GM13977 (cell line): ENCODE measurements at regions not wholly inside any gene's neighbourhood (a gene's known extent, or its start where the extent isn't known, plus 50 kb on each side); places are given as distances from the start of the nearest gene placed in this dataset.
"Not testable (repeated sequence)": the region's sequence is repeated elsewhere in the genome, so short reads cannot be mapped to it uniquely, and the experiment has no call there.

Experiments
- DNase-seq: peaks from one replicate; pipeline ENCODE4 v3.0.0; 2012; ENCODE audit warnings: low spot score
- in situ Hi-C: fragments of 300-500 bp; cut with MboI; formaldehyde crosslinking; loops from one replicate; pipeline ENCODE4 v1.12.0; 2022; ENCODE audit warnings: low sequenced_read_pairs, low pct_unique_long_range_greater_than_20kb, mixed read lengths, inconsistent platforms; ENCODE audit not compliant: unreplicated experiment
- TF ChIP-seq, protein P1 (sequence below): IDR thresholded peaks from 2 replicates; pipeline ENCODE4 v1.5.1; 2012; ENCODE audit warnings: mild to moderate bottlenecking, control low read depth; ENCODE audit not compliant: insufficient read depth; ENCODE audit errors: extremely low read depth, missing control alignments

DNA sequence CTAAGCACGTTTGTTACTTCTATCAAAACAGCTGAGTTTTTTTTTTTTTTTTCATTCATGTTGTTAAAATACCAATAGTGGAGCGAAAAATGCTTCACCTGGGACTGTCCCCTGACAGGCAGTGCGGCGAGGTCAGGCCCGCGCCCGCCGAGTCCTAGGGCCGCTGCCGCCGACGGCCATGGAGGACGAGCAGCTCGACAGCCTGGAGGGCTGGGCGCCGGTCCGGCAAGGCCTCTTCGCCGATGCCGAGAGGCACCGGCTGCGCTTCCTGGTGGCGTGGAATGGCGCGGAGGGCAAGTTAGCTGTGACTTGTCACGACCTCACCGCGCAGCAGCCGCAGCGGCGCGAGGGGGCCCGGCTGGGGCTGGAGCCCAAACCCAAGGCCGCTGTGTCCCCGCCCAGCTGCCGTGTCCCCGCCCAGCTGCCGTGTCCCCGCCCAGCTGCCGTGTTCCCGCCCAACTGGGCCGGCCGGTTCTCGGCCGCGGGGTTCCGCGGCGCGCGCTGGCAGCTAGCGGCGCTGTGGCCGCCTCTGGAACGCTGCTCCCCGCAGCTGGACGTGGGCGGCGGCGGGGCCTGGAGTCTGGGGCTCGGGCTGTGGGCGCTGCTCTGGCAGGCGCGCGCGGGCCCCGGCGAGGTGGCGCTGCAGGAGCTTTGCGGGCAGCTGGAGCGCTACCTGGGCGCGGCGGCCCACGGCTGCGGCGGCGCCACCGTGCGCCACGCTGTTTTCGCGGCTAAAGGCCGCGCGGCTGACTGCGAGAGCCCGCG lies 56.7 kb upstream of the GOLGA8R start:
- TF ChIP-seq, protein P1, sequence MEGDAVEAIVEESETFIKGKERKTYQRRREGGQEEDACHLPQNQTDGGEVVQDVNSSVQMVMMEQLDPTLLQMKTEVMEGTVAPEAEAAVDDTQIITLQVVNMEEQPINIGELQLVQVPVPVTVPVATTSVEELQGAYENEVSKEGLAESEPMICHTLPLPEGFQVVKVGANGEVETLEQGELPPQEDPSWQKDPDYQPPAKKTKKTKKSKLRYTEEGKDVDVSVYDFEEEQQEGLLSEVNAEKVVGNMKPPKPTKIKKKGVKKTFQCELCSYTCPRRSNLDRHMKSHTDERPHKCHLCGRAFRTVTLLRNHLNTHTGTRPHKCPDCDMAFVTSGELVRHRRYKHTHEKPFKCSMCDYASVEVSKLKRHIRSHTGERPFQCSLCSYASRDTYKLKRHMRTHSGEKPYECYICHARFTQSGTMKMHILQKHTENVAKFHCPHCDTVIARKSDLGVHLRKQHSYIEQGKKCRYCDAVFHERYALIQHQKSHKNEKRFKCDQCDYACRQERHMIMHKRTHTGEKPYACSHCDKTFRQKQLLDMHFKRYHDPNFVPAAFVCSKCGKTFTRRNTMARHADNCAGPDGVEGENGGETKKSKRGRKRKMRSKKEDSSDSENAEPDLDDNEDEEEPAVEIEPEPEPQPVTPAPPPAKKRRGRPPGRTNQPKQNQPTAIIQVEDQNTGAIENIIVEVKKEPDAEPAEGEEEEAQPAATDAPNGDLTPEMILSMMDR = peak; percentile 0
- in situ Hi-C loops, DNase-seq: not testable (repeated sequence)

DNA sequence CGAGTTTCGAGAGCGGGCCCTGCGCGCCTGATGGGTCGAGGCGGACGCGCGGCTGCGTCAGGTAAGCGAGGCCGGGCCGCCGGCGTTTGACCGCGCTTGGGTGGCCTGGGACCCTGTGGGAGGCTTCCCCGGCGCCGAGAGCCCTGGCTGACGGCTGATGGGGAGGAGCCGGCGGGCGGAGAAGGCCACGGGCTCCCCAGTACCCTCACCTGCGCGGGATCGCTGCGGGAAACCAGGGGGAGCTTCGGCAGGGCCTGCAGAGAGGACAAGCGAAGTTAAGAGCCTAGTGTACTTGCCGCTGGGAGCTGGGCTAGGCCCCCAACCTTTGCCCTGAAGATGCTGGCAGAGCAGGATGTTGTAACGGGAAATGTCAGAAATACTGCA lies 57.3 kb upstream of the GOLGA8R start:
- in situ Hi-C loops = not testable (repeated sequence)

DNA sequence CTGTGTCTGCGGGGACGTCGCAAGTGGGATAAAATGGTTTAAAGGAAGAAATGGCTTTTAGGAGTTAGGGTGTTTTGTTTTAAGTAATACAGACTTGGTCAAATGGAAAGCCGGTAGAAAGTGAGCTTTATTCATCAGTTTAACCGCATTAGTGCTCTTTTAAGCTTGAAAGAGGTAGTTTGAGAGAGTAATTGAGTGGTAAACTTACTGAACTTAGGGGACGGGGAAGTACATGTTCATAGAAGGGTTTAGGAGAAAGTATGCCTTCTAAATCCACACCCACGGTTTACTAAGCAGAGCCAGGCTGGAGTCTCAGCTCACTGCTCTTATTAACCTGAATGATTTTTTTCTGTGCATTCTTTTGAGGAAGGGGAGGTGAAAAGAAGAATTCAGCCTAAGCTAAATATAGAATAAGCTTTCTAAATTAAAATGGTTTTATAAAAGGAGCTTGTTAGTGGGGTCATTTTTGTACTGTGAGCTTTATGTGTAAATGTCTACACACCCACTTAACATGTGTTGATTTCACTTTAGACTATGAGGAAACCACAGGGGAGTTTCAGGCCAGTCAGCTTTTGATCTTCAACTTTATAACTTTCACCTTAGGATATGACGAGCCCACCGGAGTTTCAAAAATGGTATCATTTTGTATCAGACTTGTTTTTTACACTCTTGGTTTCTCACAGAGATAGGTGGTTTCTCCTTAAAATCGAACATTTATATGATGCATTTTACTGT lies 57.9 kb upstream of the GOLGA8R start:
- in situ Hi-C loops, DNase-seq: not testable (repeated sequence)

More for the DNA sequence above, 57.3 kb upstream of the GOLGA8R start:
- not testable (repeated sequence) for DNase-seq

DNA sequence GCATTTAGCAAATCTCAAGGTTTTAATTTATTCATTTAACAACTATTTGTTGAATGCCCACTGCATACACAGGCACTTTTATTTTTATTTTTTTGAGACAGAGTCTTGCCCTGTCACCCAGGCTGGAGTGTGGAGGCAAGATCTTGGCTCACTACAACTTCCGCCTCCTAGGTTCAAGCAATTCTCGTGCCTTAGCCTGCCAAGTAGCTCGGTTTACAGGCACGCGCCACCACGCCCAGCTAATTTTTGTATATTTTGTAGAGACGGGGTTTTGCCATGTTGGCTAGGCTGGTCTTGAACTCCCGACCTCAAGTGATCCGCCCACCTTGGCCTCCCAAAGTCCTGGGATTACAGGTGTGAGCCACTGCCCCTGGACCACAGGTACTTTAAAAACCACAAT lies 67.0 kb upstream of the GOLGA8Q start:
- DNase-seq, in situ Hi-C loops: not testable (repeated sequence)

DNA sequence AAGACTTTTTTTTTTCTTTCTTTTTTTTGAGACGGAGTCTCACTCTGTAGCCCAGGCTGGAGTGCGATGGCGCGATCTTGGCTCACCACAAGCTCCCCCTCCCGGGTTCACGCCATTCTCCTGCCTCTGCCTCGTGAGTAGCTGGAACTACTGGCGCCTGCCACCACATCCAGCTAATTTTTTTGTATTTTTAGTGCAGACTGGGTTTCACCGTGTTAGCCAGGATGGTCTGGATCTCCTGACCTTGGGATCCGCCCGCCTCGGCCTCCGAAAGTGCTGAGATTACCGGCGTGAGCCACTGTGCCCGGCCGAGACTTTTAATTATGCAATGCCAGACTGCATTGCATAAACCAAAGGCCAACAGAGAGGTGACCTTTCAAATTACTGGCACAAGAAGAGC lies 62.6 kb upstream of the GOLGA8Q start:
- in situ Hi-C loops, DNase-seq: not testable (repeated sequence)

DNA sequence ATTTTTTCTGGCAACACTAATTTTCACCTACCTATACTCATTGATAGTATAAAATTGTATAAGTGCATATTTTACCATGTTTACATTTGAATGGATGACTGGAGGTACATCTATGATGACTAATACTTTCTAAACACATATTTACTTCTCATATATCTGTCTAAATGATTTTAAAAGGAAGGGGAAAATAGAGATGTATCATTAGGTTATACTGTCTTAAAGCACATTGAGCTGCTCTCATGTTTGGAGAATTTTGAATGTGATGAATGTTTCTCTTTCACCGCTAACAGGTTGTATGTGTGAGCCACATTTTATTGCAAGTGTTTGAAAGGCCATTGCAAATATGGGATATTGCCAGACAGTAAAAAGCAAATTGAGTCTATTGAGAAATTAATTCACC lies 61.5 kb upstream of the GOLGA8Q start:
- in situ Hi-C loops, DNase-seq: not testable (repeated sequence)

DNA sequence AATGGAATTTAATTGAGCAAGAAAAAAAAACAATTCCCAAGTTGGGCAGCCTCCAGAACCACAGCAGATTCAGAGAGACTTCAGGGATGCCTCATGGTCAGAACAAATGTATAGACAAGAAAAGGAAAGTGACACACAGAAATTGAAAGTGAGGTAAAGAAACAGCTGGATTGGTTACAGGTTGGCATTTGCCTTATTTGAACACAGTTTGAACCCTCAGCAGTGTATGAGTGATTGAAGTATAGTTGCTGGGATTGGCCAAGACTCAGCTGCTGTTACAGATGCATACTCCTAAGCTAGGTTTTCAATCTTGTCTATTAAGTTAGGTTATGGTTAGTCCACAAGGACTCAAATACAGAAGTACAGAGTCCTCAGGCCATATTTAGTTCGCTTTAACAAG lies 57.9 kb upstream of the GOLGA8Q start:
- in situ Hi-C loops = not testable (repeated sequence)

DNA sequence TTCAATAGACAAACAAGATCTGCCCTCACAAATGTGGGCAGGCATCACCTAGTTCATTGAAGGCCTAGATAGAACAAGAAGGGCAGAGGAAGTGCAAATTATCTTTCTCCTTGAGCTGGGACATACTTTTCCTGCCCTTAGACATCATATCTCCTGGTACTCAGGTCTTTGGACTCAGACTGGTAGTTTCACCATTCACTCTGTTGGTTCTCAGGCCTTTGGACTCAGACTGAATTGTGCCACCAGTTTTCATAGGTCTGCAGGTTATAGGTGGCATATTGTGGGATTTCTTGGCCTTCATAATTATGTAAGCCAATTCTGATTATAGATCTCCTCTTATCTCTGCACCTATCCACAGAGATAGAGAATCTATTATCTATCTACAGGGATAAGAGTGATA lies 54.6 kb upstream of the GOLGA8Q start:
- in situ Hi-C loops, DNase-seq: not testable (repeated sequence)

More for the DNA sequence above, 57.9 kb upstream of the GOLGA8Q start:
- DNase-seq = not testable (repeated sequence)

DNA sequence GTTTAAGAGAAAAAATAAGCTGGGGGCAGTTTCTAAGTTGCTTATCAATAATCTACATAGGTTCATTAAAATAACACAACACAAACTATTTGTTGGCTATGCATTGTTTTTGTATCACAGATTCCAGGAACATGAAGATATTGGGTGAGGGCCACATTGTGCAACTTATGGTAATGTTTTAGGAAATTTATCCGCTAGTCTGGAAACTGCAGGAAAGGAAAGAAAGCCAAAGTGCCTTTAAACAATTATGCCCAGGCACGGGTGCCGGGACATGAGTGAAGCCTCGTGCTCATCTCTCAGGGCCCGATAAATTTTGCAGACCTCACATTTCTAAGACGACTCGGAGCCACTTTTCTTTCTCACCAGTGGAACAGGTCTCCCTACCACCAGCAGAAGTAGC lies 52.6 kb upstream of the GOLGA8Q start:
- DNase-seq, in situ Hi-C loops: not testable (repeated sequence)

DNA sequence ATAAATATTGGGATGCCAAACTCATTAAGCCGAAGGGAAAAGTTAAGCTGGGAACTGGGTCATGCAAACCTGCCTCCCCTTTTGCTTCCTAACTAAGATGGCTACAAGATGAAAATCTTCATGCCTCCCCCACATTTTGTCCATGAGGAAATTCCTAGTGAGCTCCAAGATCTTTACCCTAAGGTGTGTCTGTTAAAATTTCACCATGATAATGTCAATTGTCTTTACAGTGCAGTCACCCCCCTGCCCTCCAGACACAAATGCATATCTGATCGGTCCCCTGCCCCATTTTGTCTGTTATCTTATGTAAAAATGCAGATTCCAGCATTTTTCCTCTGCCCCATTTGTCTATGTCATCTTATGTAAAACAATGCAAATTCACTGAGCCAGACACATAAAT lies 51.3 kb upstream of the GOLGA8Q start:
- in situ Hi-C loops, DNase-seq: not testable (repeated sequence)
